Mesodermal cell (in vitro differentiated cells): ENCODE measurements at regions not wholly inside any gene's neighbourhood (a gene's known extent, or its start where the extent isn't known, plus 50 kb on each side); places are given as distances from the start of the nearest gene placed in this dataset.

Experiments used
- H3K27ac ChIP-seq: 2 replicates; pipeline ENCODE4 v1.7.0; 2013; ENCODE audit warnings: mild to moderate bottlenecking, low read depth, low read length, moderate library complexity; ENCODE audit not compliant: severe bottlenecking
- H3K36me3 ChIP-seq: 2 replicates; pipeline ENCODE4 v1.7.1; 2013; ENCODE audit warnings: mild to moderate bottlenecking, low read length, moderate library complexity; ENCODE audit not compliant: control insufficient read depth, insufficient read depth
- H3K4me1 ChIP-seq: one replicate; pipeline ENCODE4 v1.7.1; 2013; ENCODE audit warnings: mild to moderate bottlenecking, low read length; ENCODE audit not compliant: insufficient read depth, control insufficient read depth, poor library complexity, severe bottlenecking
- H3K4me3 ChIP-seq: 2 replicates; pipeline ENCODE4 v1.7.0; 2013; ENCODE audit warnings: low read length, control low read depth, mild to moderate bottlenecking; ENCODE audit not compliant: insufficient read depth, poor library complexity, severe bottlenecking; ENCODE audit errors: extremely low read depth
- H3K9me3 ChIP-seq: 2 replicates; pipeline ENCODE4 v1.7.1; 2013; ENCODE audit warnings: mild to moderate bottlenecking, low read length, moderate library complexity; ENCODE audit not compliant: control insufficient read depth
- WGBS, 2 experiments: methylation state at CpG; one replicate each; pipeline ENCODE4 v1.1.5; 2013; ENCODE audit warnings: missing lambda C conversion rate in 2 of 2; ENCODE audit not compliant: insufficient coverage in 2 of 2; 5-methylcytosine and 5-hydroxymethylcytosine counted together

DNA sequence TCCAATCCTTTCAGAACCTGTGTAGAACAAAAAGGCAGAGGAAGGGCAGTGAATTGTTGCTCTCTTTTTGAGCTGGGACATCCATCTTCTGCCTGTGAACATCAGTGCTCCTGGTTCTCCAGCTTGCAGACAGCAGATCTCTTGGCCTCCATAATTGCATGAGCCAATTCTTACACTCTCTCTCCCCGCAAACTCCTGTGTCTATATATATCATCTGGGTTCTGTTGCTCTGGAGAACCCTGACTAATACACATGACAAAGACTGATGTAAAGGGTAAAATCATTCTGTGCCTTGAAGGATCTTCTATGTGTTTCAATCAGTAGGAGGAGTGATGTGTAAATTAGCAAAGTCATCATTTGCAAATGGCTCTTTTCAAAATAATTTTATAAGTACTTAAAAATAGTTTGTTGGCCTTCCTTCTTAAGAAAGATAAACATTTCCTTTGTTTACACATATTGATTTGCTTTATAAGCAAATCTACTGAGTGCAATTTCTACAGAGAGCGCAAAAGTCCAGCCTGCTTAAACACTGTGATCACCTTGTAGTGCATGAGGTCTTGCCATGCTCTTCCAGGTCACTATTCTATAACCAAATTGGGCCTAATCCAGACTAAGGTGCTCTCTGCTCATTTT, 154.9 kb upstream of the ANKRD28 start:
- no peak overlapping the region for H3K27ac ChIP-seq
- no peaks in the 10 kb centered on the region for H3K9me3 ChIP-seq
- 88 to 90% methylated on average over 1 to 2 of the region's 2 CpGs for WGBS, 2 experiments
- no peak overlapping the region for H3K4me3 ChIP-seq
- H3K36me3 ChIP-seq: no peaks in the 10 kb centered on the region
- H3K4me1 ChIP-seq: no peaks in the 10 kb centered on the region

DNA sequence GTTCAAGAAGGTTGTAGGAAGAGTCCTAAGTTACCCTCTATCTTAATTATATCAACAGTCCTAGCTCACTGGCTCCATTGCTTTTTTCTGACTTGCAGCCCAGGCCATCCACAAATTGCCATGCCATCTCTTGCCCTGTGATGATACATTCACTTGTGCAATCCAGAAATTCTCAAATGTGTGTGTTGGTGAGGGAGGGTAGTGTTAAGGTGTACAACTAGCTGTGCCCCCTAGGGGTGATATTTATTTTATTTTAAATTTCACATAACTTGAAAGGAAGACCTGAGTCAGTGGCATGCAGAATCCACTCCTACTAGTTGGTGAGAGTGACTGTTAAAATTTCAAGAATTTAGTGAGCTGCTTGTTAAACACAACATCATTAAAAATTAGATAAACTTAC, 156.1 kb upstream of the ANKRD28 start:
- Histone ChIP-seq H3K27ac (no peak overlapping the region), H3K36me3 (no peaks in the 10 kb centered on the region), H3K4me3 (no peak overlapping the region), H3K4me1 (no peaks in the 10 kb centered on the region), H3K9me3 (no peaks in the 10 kb centered on the region)

DNA sequence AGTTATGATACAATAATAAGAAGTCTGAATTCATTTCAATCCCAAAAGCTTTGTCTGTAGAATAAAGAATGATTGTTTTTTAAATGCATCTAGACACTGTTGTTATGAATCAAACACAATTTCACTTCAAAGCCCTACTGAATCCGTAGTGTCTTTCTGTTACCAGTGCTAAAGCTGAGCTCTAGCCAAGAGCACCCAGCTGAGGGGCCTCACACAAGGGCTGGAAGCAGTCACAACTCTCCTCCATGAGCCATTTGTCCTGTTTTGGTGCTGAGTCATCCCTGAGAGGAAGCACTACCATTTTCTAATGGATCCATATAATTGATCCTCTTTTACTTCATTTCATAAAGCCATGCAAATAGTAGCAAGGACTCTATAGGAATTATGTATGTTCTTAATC, 158.2 kb upstream of the ANKRD28 start:
- no peaks in the 10 kb centered on the region for H3K36me3 ChIP-seq
- no peaks in the 10 kb centered on the region for H3K9me3 ChIP-seq
- no peak overlapping the region for H3K27ac ChIP-seq
- WGBS, 2 experiments: 78 to 100% methylated on average over 1 of the region's 1 CpG
- H3K4me3 ChIP-seq: no peak overlapping the region
- H3K4me1 ChIP-seq: no peaks in the 10 kb centered on the region

GRCh38 chr3:15958692-15959433, 161.1 kb upstream of the ANKRD28 start:
- H3K4me3 ChIP-seq: no peak overlapping the region
- no peaks in the 10 kb centered on the region for H3K4me1 ChIP-seq
- H3K36me3 ChIP-seq: no peaks in the 10 kb centered on the region
- H3K27ac ChIP-seq: no peak overlapping the region
- no peaks in the 10 kb centered on the region for H3K9me3 ChIP-seq
- WGBS, 2 experiments: 100% methylated on average over 1 to 3 of the region's 3 CpGs

- Histone ChIP-seq H3K9me3 (no peaks in the 10 kb centered on the region), H3K4me1 (no peaks in the 10 kb centered on the region), H3K27ac (no peak overlapping the region), H3K36me3 (no peaks in the 10 kb centered on the region), H3K4me3 (no peak overlapping the region)
- 100% methylated on average over 1 of the region's 2 CpGs for WGBS, 2 experiments
These were observed 161.6 kb upstream of the ANKRD28 start for GRCh38 chr3:15959434-15959811.

GRCh38 chr3:15964605-15965442, 167.0 kb upstream of the ANKRD28 start:
- 72 to 76% methylated on average over 9 to 10 of the region's 17 CpGs for WGBS, 2 experiments
- H3K36me3 ChIP-seq: no peaks in the 10 kb centered on the region
- no peak overlapping the region for H3K4me3 ChIP-seq
- no peaks in the 10 kb centered on the region for H3K4me1 ChIP-seq
- H3K9me3 ChIP-seq: no peaks in the 10 kb centered on the region
- peak overlapping the region; percentile 32 for H3K27ac ChIP-seq

DNA sequence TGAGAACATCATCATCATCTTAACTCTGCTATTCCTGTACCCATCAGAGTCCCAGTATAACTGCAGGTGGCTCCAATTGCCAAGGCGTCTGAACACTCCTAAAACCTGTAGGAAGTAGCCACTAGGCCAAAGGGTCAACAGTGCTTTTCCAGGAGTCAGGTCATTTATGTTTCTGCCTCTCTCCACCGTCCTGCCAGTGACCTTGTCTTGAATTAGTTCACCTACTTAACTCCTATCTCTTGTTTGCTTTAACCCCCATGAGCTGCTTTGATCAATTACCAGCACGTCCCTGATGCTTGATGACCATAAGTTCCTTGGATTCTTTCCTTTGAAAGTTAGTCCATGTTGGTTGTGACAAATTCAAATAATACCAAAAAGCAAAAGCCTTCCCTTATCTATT, 169.8 kb upstream of the ANKRD28 start:
- H3K36me3 ChIP-seq: no peaks in the 10 kb centered on the region
- H3K4me1 ChIP-seq: no peaks in the 10 kb centered on the region
- 62 to 92% methylated on average over 2 of the region's 3 CpGs for whole genome bisulfite sequencing, 2 experiments
- H3K9me3 ChIP-seq: no peaks in the 10 kb centered on the region
- no peak overlapping the region for H3K27ac ChIP-seq
- H3K4me3 ChIP-seq: no peak overlapping the region

DNA sequence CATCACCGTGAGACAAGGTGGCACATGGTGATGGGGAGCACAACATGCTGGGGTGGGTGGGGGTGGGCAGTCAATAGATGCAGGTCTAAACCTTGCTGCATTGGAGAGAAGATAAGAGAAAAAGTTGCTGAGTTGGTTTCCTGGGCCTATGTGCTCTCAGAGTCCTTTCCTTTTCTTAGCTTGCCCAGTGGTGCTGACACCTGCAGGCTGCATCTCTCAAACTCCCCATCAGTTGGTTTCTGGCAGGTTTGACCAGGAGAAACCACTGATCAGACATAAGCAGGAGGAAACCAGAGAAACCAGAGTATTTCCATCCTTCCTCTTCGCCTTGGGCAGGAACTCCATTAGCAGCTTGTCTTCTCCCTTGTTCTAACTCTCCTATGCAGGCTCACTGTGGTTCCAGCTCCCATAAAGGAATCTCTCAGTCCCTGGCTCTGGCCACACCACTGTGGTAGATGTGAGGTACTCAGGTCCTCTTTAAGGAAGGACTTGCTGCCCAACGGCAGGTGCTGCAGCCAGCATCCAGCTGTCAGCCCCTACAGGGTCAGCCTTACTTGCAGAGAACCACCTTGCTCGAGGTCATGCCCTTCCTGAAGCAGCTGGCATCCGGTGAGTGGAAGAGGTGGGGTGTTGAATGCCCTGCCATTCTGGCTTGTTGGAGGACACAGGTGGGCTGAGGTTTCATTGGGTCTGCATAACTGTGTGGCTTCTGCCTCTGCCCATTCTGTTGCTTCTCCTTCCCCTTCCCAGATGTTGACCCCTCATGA, 172.3 kb upstream of the ANKRD28 start:
- Histone ChIP-seq H3K27ac (no peak overlapping the region), H3K4me1 (no peaks in the 10 kb centered on the region), H3K36me3 (no peaks in the 10 kb centered on the region), H3K9me3 (no peaks in the 10 kb centered on the region), H3K4me3 (no peak overlapping the region)
- 93 to 98% methylated on average over 4 to 5 of the region's 5 CpGs for WGBS, 2 experiments

- WGBS, 2 experiments: 93 to 97% methylated on average over 8 of the region's 8 CpGs
- no peaks in the 10 kb centered on the region for H3K36me3 ChIP-seq
- no peak overlapping the region for H3K27ac ChIP-seq
- H3K9me3 ChIP-seq: no peaks in the 10 kb centered on the region
- no peaks in the 10 kb centered on the region for H3K4me1 ChIP-seq
- H3K4me3 ChIP-seq: no peak overlapping the region
These were observed 175.6 kb upstream of the ANKRD28 start for GRCh38 chr3:15973414-15973813.

- no peak overlapping the region for H3K27ac ChIP-seq
- H3K4me1 ChIP-seq: no peaks in the 10 kb centered on the region
- WGBS, 2 experiments: 86 to 100% methylated on average over 1 of the region's 1 CpG
- no peak overlapping the region for H3K4me3 ChIP-seq
- no peaks in the 10 kb centered on the region for H3K36me3 ChIP-seq
- no peaks in the 10 kb centered on the region for H3K9me3 ChIP-seq
These were observed 176.2 kb upstream of the ANKRD28 start for GRCh38 chr3:15973940-15974339.
